Gastroesophageal sphincter (tissue), 4 donors: ENCODE measurements at regions not wholly inside any gene's neighbourhood (a gene's known extent, or its start where the extent isn't known, plus 50 kb on each side); places are given as distances from the start of the nearest gene placed in this dataset.
"Not testable (repeated sequence)": the region's sequence is repeated elsewhere in the genome, so short reads cannot be mapped to it uniquely, and the experiment has no call there.

Experiments
- ATAC-seq: fragments of 150-250 bp; one replicate; pipeline ENCODE4 v1.9.1; 2016; ENCODE audit warnings: mild to moderate bottlenecking, moderate library complexity
- H3K27ac ChIP-seq, 4 donors: fragments of 200-600 bp; sonication (generic) in 3 of 4; 1 replicate in 3 of 4; 2 replicates in 1 of 4; pipeline ENCODE4 v1.5.1; 2016 to 2019
- H3K27me3 ChIP-seq: fragments of 200-600 bp; sonication (generic); one replicate; pipeline ENCODE4 v1.5.1; 2019
- H3K36me3 ChIP-seq, 2 donors: fragments of 200-600 bp; sonication (generic); one replicate each; pipeline ENCODE4 v1.5.1; 2019; ENCODE audit warnings: control low read depth in 1 of 2
- H3K4me1 ChIP-seq, 3 donors: fragments of 200-600 bp; sonication (generic); 1 replicate in 2 of 3; 2 replicates in 1 of 3; pipeline ENCODE4 v1.5.1; 2016 to 2019; ENCODE audit warnings: control low read depth in 2 of 3
- H3K4me3 ChIP-seq, 2 donors: fragments of 200-600 bp; sonication (generic); one replicate each; pipeline ENCODE4 v1.5.1; 2019; ENCODE audit warnings: mild to moderate bottlenecking in 1 of 2, moderate library complexity in 1 of 2
- H3K9me3 ChIP-seq, 3 donors: fragments of 200-600 bp; sonication (generic); one replicate each; pipeline ENCODE4 v1.5.1; 2017 to 2019; ENCODE audit warnings: control low read depth in 2 of 3
- EP300 ChIP-seq: sonication (generic); formaldehyde crosslinking; IDR thresholded peaks from one replicate; pipeline ENCODE4 v1.6.1; 2017; ENCODE audit warnings: antibody characterized with exemption, mild to moderate bottlenecking
- POLR2A ChIP-seq, 2 donors: fragments of 450-650 bp; IDR thresholded peaks; one replicate each; pipeline ENCODE4 v1.6.1; 2017; ENCODE audit warnings: antibody characterized with exemption in 2 of 2, mild to moderate bottlenecking in 2 of 2, moderate library complexity in 1 of 2
- POLR2AphosphoS5 ChIP-seq: sonication (generic); formaldehyde crosslinking; IDR thresholded peaks from one replicate; pipeline ENCODE4 v1.6.1; 2017; ENCODE audit warnings: antibody characterized with exemption
- WGBS, 2 donors: methylation state at CpG; one replicate each; pipeline ENCODE4 v1.1.5; 2018; ENCODE audit warnings: low coverage in 1 of 2; 5-methylcytosine and 5-hydroxymethylcytosine counted together
- TF ChIP-seq, protein P1 (sequence below), 4 experiments: fragments of 200-600 bp in 2 of 4; fragments of 450-650 bp in 2 of 4; sonication (generic) in 1 of 4; IDR thresholded peaks; one replicate each; pipeline ENCODE4 v1.5.1; 2017 to 2019; ENCODE audit warnings: antibody characterized with exemption in 4 of 4, mild to moderate bottlenecking in 2 of 4, moderate library complexity in 2 of 4

DNA sequence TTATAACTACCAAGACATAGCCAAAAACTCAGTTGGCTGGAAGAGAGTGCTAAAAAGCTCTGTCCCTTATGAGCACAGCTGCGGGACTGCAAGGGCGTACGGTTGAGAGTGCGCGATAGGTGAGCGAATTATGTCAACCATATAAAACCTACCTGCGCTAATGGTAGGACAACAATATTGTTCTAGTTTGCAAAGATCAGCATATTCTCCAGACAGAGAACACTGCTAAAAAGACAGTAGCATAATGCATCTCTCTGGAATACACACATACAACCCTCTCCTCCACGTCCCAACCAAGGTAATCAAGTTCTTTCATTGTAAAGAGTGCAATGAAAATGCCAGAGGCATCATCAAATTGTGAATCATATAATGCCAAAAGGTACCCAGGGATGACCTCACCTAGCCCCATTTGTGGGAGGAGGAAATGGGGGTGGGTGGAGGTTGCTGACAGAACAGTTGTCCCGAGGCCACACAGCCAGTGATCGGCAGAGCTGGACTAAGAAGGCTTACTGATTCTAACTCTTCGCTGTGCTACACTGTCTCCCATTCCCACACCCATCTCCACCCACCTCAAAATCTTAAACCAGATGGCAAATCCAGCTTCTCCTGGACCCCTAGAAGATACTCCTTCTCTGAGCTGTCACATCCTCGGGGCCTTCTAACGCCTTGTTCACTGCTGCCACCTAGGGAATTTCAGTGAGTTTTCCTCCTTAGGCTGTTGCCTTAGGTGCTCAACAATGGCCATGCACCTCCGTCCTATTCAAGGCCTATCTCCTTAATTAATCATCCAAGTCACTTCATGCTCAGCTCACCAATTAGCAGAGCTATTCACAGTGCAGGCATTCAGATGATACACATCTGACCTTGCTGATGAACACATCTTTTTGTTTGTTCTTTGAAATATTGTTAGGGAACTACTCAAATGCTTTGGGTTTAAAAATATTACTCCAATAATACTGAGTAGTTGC, 60.7 kb downstream of the RPL22L1 start:
- H3K4me1 ChIP-seq = peaks cover 0 to 6% (median 0%) of the 10 kb centered on the region in 3 donors
- WGBS, 2 donors = 66 to 68% methylated on average over 10 to 14 of the region's 14 CpGs
- no peak overlapping the region for H3K4me3 ChIP-seq
- no peak overlapping the region for H3K27ac ChIP-seq
- H3K9me3 ChIP-seq = no peaks in the 10 kb centered on the region
- H3K27me3 ChIP-seq = no peaks in the 10 kb centered on the region
- H3K36me3 ChIP-seq = no peaks in the 10 kb centered on the region
- no peak for TF ChIP-seq POLR2AphosphoS5
- TF ChIP-seq, protein P1, sequence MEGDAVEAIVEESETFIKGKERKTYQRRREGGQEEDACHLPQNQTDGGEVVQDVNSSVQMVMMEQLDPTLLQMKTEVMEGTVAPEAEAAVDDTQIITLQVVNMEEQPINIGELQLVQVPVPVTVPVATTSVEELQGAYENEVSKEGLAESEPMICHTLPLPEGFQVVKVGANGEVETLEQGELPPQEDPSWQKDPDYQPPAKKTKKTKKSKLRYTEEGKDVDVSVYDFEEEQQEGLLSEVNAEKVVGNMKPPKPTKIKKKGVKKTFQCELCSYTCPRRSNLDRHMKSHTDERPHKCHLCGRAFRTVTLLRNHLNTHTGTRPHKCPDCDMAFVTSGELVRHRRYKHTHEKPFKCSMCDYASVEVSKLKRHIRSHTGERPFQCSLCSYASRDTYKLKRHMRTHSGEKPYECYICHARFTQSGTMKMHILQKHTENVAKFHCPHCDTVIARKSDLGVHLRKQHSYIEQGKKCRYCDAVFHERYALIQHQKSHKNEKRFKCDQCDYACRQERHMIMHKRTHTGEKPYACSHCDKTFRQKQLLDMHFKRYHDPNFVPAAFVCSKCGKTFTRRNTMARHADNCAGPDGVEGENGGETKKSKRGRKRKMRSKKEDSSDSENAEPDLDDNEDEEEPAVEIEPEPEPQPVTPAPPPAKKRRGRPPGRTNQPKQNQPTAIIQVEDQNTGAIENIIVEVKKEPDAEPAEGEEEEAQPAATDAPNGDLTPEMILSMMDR (IDR thresholded peaks at IDR 0.05) = peak in 1 of 4 experiments; percentile 41
- no peak for ATAC-seq

DNA sequence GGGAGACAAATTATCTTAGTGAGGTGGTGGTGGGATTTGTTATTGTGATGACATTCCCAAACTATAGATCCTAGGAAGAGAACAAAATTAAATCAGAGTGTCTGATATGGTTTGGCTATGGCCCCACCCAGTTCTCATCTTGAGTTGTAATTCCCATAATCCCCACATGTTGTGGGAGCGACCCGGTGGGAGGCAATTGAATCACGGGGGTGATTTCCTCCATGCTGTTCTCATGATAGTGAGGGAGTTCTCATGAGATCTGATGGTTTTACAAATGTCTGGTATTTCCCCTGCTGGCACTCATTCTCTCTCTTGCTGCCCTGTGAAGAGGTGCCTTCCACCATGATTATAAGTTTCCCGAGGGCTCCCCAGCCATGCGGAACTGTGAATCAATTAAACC, 62.0 kb downstream of the RPL22L1 start:
- 68 to 71% methylated on average over 3 to 4 of the region's 5 CpGs for WGBS, 2 donors
- H3K4me1 ChIP-seq = peaks cover 0 to 6% (median 0%) of the 10 kb centered on the region in 3 donors
- no peak overlapping the region for H3K27ac ChIP-seq
- no peak overlapping the region for H3K4me3 ChIP-seq
- ATAC-seq = no peak
- TF ChIP-seq EP300 (no peak), POLR2AphosphoS5 (no peak), POLR2A (IDR thresholded peaks at IDR 0.05) (no peak)
- TF ChIP-seq, protein P1 (IDR thresholded peaks at IDR 0.05) = no peak
- no peaks in the 10 kb centered on the region for H3K36me3 ChIP-seq
- no peaks in the 10 kb centered on the region for H3K9me3 ChIP-seq
- H3K27me3 ChIP-seq = peaks cover 1% of the 10 kb centered on the region

DNA sequence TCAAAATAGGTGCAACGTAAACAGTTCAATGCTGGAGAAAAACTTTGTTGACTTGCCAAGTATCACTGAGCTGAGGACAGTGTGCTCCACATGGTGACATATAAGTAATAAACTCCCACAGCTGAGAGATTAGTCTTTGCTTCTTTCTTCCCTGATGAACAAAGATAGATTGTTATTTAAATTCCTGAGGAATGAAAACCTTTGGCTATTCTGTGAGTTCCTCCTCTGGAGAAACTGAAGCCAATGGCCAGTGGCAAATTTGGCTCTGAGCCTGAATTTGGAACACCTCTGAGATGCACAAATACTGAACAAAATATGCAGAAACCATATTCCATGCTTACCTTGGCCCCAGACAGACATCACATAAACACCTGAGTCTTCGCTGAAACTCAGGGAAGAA, 63.3 kb downstream of the RPL22L1 start:
- TF ChIP-seq POLR2AphosphoS5 = no peak
- TF ChIP-seq EP300 = no peak
- no peak for TF ChIP-seq POLR2A (IDR thresholded peaks at IDR 0.05)
- TF ChIP-seq, protein P1 (IDR thresholded peaks at IDR 0.05) = no peak
- no peaks in the 10 kb centered on the region for H3K4me1 ChIP-seq
- no peaks in the 10 kb centered on the region for H3K36me3 ChIP-seq
- H3K4me3 ChIP-seq = no peak overlapping the region
- no peaks in the 10 kb centered on the region for H3K9me3 ChIP-seq
- no peak for ATAC-seq
- no peak overlapping the region for H3K27ac ChIP-seq
- 85 to 100% methylated on average over 1 to 2 of the region's 2 CpGs for WGBS, 2 donors
- peaks cover 3% of the 10 kb centered on the region for H3K27me3 ChIP-seq

DNA sequence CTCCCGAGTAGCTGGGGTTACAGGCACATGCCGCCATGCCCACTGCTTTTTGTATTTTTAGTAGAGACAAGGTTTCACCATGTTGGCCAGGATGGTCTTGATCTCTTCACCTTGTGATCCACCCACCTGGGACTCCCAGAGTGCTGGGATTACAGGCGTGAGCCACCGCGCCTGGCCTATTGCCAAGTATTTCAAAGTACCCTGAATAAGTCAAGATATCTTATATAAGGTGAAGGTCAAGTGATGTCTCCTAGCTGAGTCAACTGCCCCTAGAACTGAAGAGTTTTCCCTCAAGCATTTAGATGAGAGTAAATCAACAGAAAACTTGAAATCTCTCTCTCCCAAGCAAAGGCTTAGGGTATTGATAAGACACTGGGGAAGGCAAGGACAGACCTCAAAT, 63.9 kb downstream of the RPL22L1 start:
- Histone ChIP-seq H3K36me3 (no peaks in the 10 kb centered on the region), H3K27ac (no peak overlapping the region), H3K27me3 (peaks cover 3% of the 10 kb centered on the region), H3K4me1 (no peaks in the 10 kb centered on the region), H3K9me3 (no peaks in the 10 kb centered on the region), H3K4me3 (no peak overlapping the region)
- WGBS, 2 donors = no CpG with 5 or more reads among the region's 5 CpGs
- TF ChIP-seq, protein P1 (IDR thresholded peaks at IDR 0.05) = no peak
- ATAC-seq = no peak

DNA sequence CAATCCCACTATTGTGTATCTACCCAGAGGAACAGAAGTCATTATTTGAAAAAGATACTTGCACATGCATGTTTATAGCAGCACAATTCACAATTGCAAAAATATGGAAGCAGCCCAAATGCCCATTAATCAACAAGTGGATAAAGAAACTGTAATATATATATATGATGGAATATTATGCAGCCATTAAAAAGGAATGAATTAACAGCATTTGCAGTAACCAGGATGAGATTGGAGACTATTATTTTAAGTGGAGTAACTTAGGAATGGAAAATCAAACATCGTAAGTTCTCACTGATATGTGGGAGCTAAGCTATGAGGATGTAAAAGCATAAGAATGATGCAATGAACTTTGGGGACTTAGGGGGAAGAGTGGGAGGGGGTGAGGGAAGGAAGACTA, 64.7 kb downstream of the RPL22L1 start:
- H3K4me1 ChIP-seq, H3K9me3 ChIP-seq, ATAC-seq, H3K36me3 ChIP-seq, H3K27ac ChIP-seq, H3K4me3 ChIP-seq, H3K27me3 ChIP-seq: not testable (repeated sequence)
- WGBS, 2 donors = 88 to 100% methylated on average over 1 of the region's 1 CpG

DNA sequence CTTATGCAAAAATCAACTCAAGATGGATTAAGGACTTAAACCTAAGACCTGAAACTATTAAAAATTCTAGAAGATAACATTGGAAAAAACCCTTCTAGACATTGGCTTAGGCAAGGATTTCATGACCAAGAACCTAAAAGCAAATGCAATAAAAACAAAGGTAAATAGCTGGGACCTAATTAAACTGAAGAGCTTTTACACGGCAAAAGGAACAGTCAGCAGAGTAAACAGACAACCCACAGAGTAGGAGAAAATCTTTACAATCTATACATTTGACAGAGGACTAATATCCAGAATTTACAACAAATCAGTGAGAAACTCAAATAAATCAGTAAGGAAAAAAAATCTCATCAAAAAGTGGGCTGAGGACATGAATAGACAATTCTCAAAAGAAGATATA, 65.4 kb downstream of the RPL22L1 start:
- not testable (repeated sequence) for H3K9me3 ChIP-seq, H3K27me3 ChIP-seq, ATAC-seq, H3K27ac ChIP-seq, H3K4me3 ChIP-seq, H3K4me1 ChIP-seq, H3K36me3 ChIP-seq
- 50 to 87% methylated on average over 1 of the region's 1 CpG for WGBS, 2 donors
